ENCODE measurements at regions not wholly inside any gene's neighbourhood (a gene's known extent, or its start where the extent isn't known, plus 50 kb on each side); places are given as distances from the start of the nearest gene placed in this dataset.

GRCh38 chr1:69058454-69058853 is 509.3 kb upstream of the LRRC7 start:
- 38 to 41% methylated on average over 3 of the region's 3 CpGs for WGBS, 2 donors
- H3K27ac ChIP-seq, result no peak overlapping the region
- no peak overlapping the region for H3K4me3 ChIP-seq

GRCh38 chr1:69070660-69071373 is 496.9 kb upstream of the LRRC7 start:
- TF ChIP-seq, protein P1, sequence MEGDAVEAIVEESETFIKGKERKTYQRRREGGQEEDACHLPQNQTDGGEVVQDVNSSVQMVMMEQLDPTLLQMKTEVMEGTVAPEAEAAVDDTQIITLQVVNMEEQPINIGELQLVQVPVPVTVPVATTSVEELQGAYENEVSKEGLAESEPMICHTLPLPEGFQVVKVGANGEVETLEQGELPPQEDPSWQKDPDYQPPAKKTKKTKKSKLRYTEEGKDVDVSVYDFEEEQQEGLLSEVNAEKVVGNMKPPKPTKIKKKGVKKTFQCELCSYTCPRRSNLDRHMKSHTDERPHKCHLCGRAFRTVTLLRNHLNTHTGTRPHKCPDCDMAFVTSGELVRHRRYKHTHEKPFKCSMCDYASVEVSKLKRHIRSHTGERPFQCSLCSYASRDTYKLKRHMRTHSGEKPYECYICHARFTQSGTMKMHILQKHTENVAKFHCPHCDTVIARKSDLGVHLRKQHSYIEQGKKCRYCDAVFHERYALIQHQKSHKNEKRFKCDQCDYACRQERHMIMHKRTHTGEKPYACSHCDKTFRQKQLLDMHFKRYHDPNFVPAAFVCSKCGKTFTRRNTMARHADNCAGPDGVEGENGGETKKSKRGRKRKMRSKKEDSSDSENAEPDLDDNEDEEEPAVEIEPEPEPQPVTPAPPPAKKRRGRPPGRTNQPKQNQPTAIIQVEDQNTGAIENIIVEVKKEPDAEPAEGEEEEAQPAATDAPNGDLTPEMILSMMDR (IDR thresholded peaks at IDR 0.05), result no peak
- no peak for TF ChIP-seq EP300 (IDR thresholded peaks at IDR 0.05)
- no peak for TF ChIP-seq POLR2A (IDR thresholded peaks at IDR 0.05)
- DNase-seq (ENCODE audit: low spot score in 2 of 2), result no peak
- Histone ChIP-seq H3K4me3 (no peak overlapping the region), H3K27me3 (no peaks in the 10 kb centered on the region), H3K4me1 (no peaks in the 10 kb centered on the region), H3K27ac (no peak overlapping the region), H3K9me3 (no peaks in the 10 kb centered on the region), H3K36me3 (no peaks in the 10 kb centered on the region)
- WGBS, 2 donors, result 84 to 90% methylated on average over 7 of the region's 7 CpGs

More at GRCh38 chr1:69058454-69058853, 509.3 kb upstream of the LRRC7 start:
- DNase-seq (ENCODE audit: low spot score in 2 of 2), result no peak
- Histone ChIP-seq H3K9me3 (no peaks in the 10 kb centered on the region), H3K27me3 (no peaks in the 10 kb centered on the region), H3K36me3 (no peaks in the 10 kb centered on the region), H3K4me1 (no peaks in the 10 kb centered on the region)
- no peak for TF ChIP-seq EP300 (IDR thresholded peaks at IDR 0.05)
- no peak for TF ChIP-seq POLR2A (IDR thresholded peaks at IDR 0.05)
- TF ChIP-seq, protein P1 (IDR thresholded peaks at IDR 0.05), result no peak

DNA sequence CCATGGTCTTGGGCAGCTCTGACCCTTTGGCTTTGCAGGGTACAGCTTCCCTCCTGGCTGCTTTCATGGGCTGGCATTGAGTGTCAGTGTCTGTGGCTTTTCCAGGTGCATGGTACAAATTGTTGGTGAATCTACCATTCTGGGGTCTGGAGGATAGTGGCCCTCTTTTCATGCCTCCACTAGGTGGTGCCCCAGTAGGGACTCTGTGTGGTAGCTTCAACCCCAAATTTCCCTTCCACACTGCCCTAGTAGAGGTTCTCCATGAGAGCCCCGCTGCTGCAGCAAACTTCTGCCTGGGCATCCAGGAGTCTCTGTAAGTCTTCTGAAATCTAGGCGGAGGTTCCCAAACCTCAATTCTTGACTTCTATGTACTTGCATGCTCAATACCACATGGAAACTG is 494.5 kb upstream of the LRRC7 start:
- Histone ChIP-seq H3K9me3 (no peaks in the 10 kb centered on the region), H3K4me3 (no peak overlapping the region), H3K4me1 (no peaks in the 10 kb centered on the region), H3K27ac (no peak overlapping the region), H3K27me3 (no peaks in the 10 kb centered on the region), H3K36me3 (no peaks in the 10 kb centered on the region)
- WGBS, 2 donors, result 100% methylated on average over 2 of the region's 2 CpGs
- no peak for TF ChIP-seq EP300 (IDR thresholded peaks at IDR 0.05)
- DNase-seq (ENCODE audit: low spot score in 2 of 2), result no peak

DNA sequence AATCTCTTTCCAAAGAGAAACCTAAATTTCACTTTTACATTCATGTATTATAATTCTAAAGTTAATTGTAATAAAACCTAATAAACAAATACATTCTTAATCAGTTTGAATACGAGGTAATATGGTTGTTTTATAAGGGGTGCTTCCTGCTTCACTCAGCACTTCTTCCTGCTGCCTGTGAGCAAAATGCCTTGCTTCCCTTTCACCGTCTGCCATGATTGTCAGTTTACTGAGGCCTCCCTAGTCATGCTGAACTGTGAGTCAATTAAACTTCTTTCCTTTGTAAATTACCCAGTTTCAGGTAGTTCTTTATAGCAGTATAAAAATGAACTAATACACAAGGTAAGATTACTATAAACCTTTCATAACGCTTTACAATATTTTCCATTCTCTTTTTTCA is 491.1 kb upstream of the LRRC7 start:
- no peak overlapping the region for H3K4me3 ChIP-seq
- no peak for DNase-seq (ENCODE audit: low spot score in 2 of 2)
- WGBS, 2 donors, result 60 to 61% methylated on average over 3 of the region's 3 CpGs
- no peaks in the 10 kb centered on the region for H3K36me3 ChIP-seq
- peaks cover 0 to 9% (median 0%) of the 10 kb centered on the region in 4 donors for H3K4me1 ChIP-seq
- TF ChIP-seq, protein P1 (IDR thresholded peaks at IDR 0.05), result no peak
- no peaks in the 10 kb centered on the region for H3K27me3 ChIP-seq
- no peak overlapping the region for H3K27ac ChIP-seq
- H3K9me3 ChIP-seq, result no peaks in the 10 kb centered on the region

- H3K27me3 ChIP-seq, result no peaks in the 10 kb centered on the region
- H3K27ac ChIP-seq, result no peak overlapping the region
- TF ChIP-seq, protein P1 (IDR thresholded peaks at IDR 0.05), result no peak
- TF ChIP-seq EP300 (IDR thresholded peaks at IDR 0.05) (no peak), POLR2A (IDR thresholded peaks at IDR 0.05) (no peak)
- no peaks in the 10 kb centered on the region for H3K36me3 ChIP-seq
- no peaks in the 10 kb centered on the region for H3K9me3 ChIP-seq
- WGBS, 2 donors, result 75 to 84% methylated on average over 1 of the region's 1 CpG
- no peak overlapping the region for H3K4me3 ChIP-seq
- no peak for DNase-seq (ENCODE audit: low spot score in 2 of 2)
- peaks cover 0 to 13% (median 0%) of the 10 kb centered on the region in 4 donors for H3K4me1 ChIP-seq
Observed at GRCh38 chr1:69077198-69077597, 490.5 kb upstream of the LRRC7 start.
